LNCaP clone FGC (cell line): ENCODE measurements at regions not wholly inside any gene's neighbourhood (a gene's known extent, or its start where the extent isn't known, plus 50 kb on each side); places are given as distances from the start of the nearest gene placed in this dataset.

ENCODE experiments used
- DNase-seq: peaks from one replicate; pipeline ENCODE4 v3.0.0-alpha.2; 2011; ENCODE audit warnings: low read depth
- H3K4me3 ChIP-seq: 2 replicates; pipeline ENCODE4 v1.5.1; 2011; ENCODE audit warnings: mild to moderate bottlenecking, low read depth, low read length, control low read depth
- TF ChIP-seq, protein P1 (sequence below): IDR thresholded peaks from 2 replicates; pipeline ENCODE4 v1.5.1; 2012; ENCODE audit warnings: mild to moderate bottlenecking; ENCODE audit not compliant: control insufficient read depth, insufficient read depth; ENCODE audit errors: extremely low read depth

DNA sequence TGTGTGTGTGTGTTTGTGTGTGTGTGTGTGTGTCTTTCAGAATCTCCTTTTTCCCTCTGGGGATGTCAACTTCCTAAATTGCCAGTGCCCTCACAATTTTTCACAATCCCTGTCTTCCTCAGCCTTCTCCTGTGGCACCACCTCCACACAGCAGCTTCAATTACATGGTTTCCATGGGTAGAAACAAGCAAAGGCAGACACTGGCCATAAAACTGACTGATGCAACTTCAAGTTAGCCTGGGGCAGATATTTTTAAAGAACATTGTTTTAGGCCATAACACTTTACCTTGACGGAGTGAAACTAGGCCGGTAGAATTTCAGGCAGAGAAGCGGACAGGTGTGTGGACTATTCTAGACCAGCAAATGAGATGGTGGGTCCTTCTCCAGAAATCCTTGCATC, 405.8 kb upstream of the SUCLG2 start:
- no peak for DNase-seq
- TF ChIP-seq, protein P1, sequence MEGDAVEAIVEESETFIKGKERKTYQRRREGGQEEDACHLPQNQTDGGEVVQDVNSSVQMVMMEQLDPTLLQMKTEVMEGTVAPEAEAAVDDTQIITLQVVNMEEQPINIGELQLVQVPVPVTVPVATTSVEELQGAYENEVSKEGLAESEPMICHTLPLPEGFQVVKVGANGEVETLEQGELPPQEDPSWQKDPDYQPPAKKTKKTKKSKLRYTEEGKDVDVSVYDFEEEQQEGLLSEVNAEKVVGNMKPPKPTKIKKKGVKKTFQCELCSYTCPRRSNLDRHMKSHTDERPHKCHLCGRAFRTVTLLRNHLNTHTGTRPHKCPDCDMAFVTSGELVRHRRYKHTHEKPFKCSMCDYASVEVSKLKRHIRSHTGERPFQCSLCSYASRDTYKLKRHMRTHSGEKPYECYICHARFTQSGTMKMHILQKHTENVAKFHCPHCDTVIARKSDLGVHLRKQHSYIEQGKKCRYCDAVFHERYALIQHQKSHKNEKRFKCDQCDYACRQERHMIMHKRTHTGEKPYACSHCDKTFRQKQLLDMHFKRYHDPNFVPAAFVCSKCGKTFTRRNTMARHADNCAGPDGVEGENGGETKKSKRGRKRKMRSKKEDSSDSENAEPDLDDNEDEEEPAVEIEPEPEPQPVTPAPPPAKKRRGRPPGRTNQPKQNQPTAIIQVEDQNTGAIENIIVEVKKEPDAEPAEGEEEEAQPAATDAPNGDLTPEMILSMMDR = no peak
- H3K4me3 ChIP-seq = no peak overlapping the region

DNA sequence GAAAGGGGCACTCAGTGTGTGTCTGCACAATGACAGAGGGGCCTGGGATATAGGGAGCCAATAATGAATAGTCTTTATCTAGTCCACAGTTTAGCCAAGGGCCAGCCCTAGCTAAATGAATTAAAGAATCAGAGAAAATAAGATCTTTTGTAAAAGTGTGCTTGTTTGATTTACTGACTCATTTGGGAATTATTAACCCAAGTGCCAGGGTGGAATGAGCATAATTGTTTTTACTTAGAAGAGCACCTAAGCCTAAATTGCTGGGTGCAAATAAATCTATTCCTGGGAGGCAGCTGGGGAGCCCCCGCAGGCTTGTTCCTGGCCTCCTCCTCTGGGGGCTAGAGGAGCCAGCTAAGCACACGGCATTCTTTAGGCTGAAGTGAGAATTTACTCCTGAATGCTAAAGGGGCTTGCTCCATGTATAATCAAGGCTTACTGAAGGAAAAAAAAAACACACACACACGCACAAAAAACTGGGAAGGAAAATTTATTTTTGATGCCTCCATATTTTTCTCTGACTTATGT, 405.3 kb upstream of the SUCLG2 start:
- DNase-seq = no peak
- no peak overlapping the region for H3K4me3 ChIP-seq
- TF ChIP-seq, protein P1 = no peak

DNA sequence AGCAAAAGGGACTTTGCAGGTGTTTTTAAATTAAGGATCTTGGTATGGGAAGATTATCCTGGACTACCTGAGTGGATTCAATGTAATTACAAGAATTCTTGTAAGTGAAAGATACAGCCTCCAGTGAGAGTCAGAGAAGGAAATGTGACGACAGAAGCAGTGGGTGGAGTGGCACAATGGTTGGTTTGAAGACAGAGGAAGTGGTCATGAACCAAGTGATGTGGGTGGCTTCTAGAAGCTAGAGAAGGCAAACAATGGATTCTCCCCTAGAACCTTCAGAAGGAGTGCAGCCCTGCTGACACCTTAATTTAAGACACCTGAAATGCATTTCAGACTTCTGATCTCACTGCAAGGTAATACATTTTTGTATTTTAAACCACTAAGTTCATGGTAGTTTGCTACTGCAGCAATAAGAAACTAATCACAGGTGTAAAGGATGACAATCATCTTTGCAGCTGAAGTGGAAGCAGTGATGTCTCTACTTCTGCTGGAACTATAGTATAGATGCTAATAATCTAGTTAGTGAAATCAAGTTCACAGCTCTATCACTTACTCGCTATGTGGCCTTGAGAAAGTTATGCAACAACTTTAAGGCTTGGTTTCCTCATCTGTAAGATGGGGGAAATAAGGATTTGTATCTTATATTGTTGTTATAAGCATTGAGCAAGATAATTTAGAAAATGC, 403.4 kb upstream of the SUCLG2 start:
- no peak for DNase-seq
- H3K4me3 ChIP-seq = no peak overlapping the region
- TF ChIP-seq, protein P1 = no peak

DNA sequence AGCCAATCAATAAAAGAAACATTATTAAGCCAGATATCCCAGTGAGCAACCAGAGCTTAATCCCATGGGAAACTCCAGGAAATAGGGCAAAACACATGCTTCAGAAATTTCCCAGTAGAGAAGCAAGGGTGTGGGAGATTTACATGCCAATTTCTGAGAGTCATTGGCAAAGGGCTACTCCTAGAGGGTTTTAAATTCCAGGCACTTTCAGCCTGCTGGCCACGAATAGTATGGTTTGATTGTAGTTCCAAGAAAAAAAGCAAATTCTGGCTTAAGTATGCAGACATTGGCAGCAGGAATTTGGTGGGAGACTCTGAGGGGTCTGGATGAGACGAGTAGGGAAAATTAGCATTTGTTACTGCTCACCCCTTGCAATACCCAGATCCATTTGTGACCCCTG, 402.1 kb upstream of the SUCLG2 start:
- TF ChIP-seq, protein P1 = no peak

DNA sequence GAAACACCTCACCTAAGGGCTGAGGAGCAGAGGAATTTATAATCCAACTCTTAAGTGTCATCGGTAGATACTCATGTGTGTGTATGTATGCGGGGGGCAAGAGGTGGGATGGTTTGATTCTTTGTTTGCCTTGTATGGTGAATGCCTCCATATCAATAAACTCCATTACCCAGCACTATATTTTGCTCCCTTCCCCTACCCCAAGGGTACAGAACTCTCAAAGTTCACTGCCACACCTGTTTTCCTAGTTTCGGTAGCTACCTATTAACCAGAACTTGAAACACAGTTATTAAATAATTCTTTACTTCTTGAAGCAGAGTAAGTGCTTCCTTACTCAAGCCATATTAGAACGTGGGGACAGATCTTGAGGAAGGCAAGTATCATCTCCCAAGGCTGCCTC, 400.8 kb upstream of the SUCLG2 start:
- no peak for DNase-seq
- no peak overlapping the region for H3K4me3 ChIP-seq
- TF ChIP-seq, protein P1 = no peak

More for the DNA sequence above, 402.1 kb upstream of the SUCLG2 start:
- DNase-seq = no peak
- no peak overlapping the region for H3K4me3 ChIP-seq

DNA sequence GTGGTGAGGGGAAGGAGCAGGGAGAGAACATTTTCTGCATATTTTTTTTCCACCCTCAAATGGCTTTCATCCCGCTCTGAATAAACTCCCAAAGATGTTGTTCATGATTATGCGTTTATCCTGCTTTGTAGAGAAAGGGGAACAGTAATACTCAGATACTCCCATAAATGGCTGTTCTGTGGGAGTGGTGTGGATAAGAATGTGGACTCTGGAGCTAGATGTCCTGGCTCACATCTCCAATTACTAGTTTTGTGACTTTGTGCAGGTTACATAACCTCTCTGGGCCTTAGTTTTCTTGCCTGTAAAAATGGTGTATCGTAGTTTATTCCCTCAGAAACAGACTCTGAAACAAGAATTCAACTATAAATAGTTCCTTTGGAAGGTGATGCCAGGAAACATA, 395.4 kb upstream of the SUCLG2 start:
- no peak for DNase-seq
- no peak overlapping the region for H3K4me3 ChIP-seq
- TF ChIP-seq, protein P1 = no peak

DNA sequence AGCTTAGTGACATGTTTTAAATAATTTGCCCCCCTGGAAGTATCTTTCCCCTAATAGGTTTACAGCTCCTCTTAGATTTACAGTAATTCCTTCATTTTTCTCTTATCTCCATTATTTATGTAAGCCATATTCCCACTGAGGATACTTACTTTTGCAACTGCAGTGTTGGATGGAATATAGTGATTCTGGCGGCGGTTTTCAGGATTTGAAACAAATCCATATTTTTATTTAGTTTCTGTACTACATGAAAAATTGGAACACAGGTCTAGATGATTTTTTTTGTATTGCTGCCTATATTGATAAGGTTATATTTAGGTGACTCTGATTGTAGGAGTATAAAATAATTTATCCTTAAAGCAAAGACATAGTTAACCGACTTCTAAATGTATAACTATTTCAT, 391.6 kb upstream of the SUCLG2 start:
- TF ChIP-seq, protein P1 = no peak
- no peak for DNase-seq
- no peak overlapping the region for H3K4me3 ChIP-seq
